ENCODE measurements at regions not wholly inside any gene's neighbourhood (a gene's known extent, or its start where the extent isn't known, plus 50 kb on each side); places are given as distances from the start of the nearest gene placed in this dataset.
A peak's percentile ranks its signal among the peaks of the same experiment; 100 is the strongest.
"Not testable (repeated sequence)": the region's sequence is repeated elsewhere in the genome, so short reads cannot be mapped to it uniquely, and the experiment has no call there.

GRCh38 chr17:45592433-45592923, 102.0 kb upstream of the PLEKHM1 start:
- DNase-seq = peak; percentile 93

GRCh38 chr17:45596347-45596746, 105.8 kb upstream of the PLEKHM1 start:
- DNase-seq = not testable (repeated sequence)

GRCh38 chr17:45600052-45601012, 109.8 kb upstream of the PLEKHM1 start:
- not testable (repeated sequence) for DNase-seq

- DNase-seq = not testable (repeated sequence)
Measured at GRCh38 chr17:45601013-45601412, 110.5 kb upstream of the PLEKHM1 start.

GRCh38 chr17:45601605-45602539, 111.4 kb upstream of the PLEKHM1 start:
- not testable (repeated sequence) for DNase-seq

GRCh38 chr17:45605751-45606150, 115.2 kb upstream of the PLEKHM1 start:
- not testable (repeated sequence) for DNase-seq

GRCh38 chr17:45619984-45620405, 129.5 kb upstream of the PLEKHM1 start:
- peak; percentile 87 for DNase-seq

- peak; percentile 56 for DNase-seq
Measured at GRCh38 chr17:45620468-45620867, 129.9 kb upstream of the PLEKHM1 start.

GRCh38 chr17:45621087-45621486, 130.6 kb upstream of the PLEKHM1 start:
- DNase-seq = not testable (repeated sequence)

GRCh38 chr17:45622295-45622694, 131.8 kb upstream of the PLEKHM1 start:
- not testable (repeated sequence) for DNase-seq

GRCh38 chr17:45628019-45628418, 137.5 kb upstream of the PLEKHM1 start:
- no peak for DNase-seq

- DNase-seq = no peak
Measured at GRCh38 chr17:45631941-45632340, 141.4 kb upstream of the PLEKHM1 start.

GRCh38 chr17:45639297-45639849, 144.7 kb upstream of the CRHR1 start:
- no peak for DNase-seq

- DNase-seq = peak; percentile 86
Measured at GRCh38 chr17:45640141-45640850, 143.8 kb upstream of the CRHR1 start.

GRCh38 chr17:45641541-45641940, 142.6 kb upstream of the CRHR1 start:
- no peak for DNase-seq

- DNase-seq = no peak
Measured at GRCh38 chr17:45643591-45643990, 140.5 kb upstream of the CRHR1 start.

- DNase-seq = not testable (repeated sequence)
Measured at GRCh38 chr17:45644637-45645036, 139.5 kb upstream of the CRHR1 start.

- no peak for DNase-seq
Measured at GRCh38 chr17:45645330-45645729, 138.8 kb upstream of the CRHR1 start.

GRCh38 chr17:45646288-45646988, 137.7 kb upstream of the CRHR1 start:
- no peak for DNase-seq

- no peak for DNase-seq
Measured at GRCh38 chr17:45648642-45649041, 135.5 kb upstream of the CRHR1 start.

- no peak for DNase-seq
Measured at GRCh38 chr17:45649796-45650195, 134.3 kb upstream of the CRHR1 start.
